Activated naive CD4-positive, alpha-beta T cell treated with anti-CD3 and anti-CD28 coated beads, Interleukin-2, amount 10 ng/mL, durations not matched to agents 7 days and 5 days (primary cell): ENCODE measurements at regions not wholly inside any gene's neighbourhood (a gene's known extent, or its start where the extent isn't known, plus 50 kb on each side); places are given as distances from the start of the nearest gene placed in this dataset.
"Not testable (repeated sequence)": the region's sequence is repeated elsewhere in the genome, so short reads cannot be mapped to it uniquely, and the experiment has no call there.

ENCODE experiments used
- CTCF ChIA-PET: fragments of 350-600 bp; sonication (Branson Sonifier 250); formaldehyde crosslinking; loops from one replicate; lab custom pipeline; 2021; ENCODE audit warnings: antibody characterized with exemption; lab: Charles Lee
- DNase-seq: peaks from one replicate; pipeline ENCODE4 v3.0.0-alpha.2; 2020
- H3K27ac Mint-ChIP-seq: one replicate; pipeline ENCODE4 v1.8.0; 2021; ENCODE audit warnings: mild to moderate bottlenecking, moderate library complexity, mixed read lengths
- H3K27me3 Mint-ChIP-seq: one replicate; pipeline ENCODE4 v1.8.0; 2021; ENCODE audit warnings: mild to moderate bottlenecking, mixed read lengths
- H3K36me3 Mint-ChIP-seq: one replicate; pipeline ENCODE4 v1.8.0; 2021; ENCODE audit warnings: mixed read lengths
- H3K4me1 Mint-ChIP-seq: one replicate; pipeline ENCODE4 v1.8.0; 2021; ENCODE audit warnings: mixed read lengths
- H3K4me3 Mint-ChIP-seq: one replicate; pipeline ENCODE4 v1.8.0; 2021; ENCODE audit warnings: mild to moderate bottlenecking, moderate library complexity, mixed read lengths
- H3K9me3 Mint-ChIP-seq: one replicate; pipeline ENCODE4 v1.8.0; 2021; ENCODE audit warnings: mixed read lengths

DNA sequence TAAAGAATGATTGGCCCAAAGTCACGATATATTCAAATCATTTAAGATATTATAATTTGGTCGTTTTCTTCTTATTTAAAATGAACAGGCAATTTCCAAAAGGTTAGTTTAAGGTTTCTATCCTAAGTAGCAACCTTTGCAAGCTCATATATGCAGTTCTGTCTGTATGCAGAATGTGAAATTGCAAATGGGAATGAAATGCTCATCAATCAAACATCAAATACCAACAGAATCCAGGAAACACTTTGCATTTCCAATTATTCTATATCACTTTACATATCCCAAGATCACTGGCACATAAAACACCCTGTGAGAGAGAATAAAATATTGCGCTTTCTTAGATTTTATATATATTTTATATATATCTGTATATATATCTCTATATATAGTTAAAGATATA, 237.3 kb downstream of the NRIP1 start:
- Mint-ChIP-seq H3K9me3 (no peaks in the 10 kb centered on the region), H3K4me3 (no peak overlapping the region), H3K4me1 (no peaks in the 10 kb centered on the region), H3K36me3 (no peaks in the 10 kb centered on the region), H3K27me3 (no peaks in the 10 kb centered on the region), H3K27ac (no peak overlapping the region)
- CTCF ChIA-PET, result no interaction called here
- no peak for DNase-seq

DNA sequence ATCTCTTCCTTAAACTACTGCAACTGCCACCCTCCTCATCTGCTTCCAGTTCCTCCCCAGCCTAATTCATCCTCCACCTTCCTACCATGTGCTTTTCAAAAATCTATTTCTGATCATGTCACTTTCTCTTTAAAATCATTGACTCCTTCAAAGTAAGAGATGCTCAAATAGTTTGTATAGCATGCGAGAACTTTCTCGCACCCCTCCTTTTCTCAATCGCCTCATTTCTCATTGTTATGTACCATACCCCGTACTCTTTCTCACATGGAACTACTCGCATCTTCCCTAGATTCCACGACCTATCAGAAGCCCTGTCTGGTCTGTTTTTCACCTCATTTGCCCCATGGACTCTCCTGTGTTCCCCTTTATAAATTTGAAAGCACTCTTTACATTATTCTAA, 238.2 kb downstream of the NRIP1 start:
- no peaks in the 10 kb centered on the region for H3K27me3 Mint-ChIP-seq
- DNase-seq, result no peak
- CTCF ChIA-PET, result no interaction called here
- H3K36me3 Mint-ChIP-seq, result no peaks in the 10 kb centered on the region
- H3K4me3 Mint-ChIP-seq, result no peak overlapping the region
- H3K4me1 Mint-ChIP-seq, result no peaks in the 10 kb centered on the region
- H3K9me3 Mint-ChIP-seq, result no peaks in the 10 kb centered on the region
- no peak overlapping the region for H3K27ac Mint-ChIP-seq

DNA sequence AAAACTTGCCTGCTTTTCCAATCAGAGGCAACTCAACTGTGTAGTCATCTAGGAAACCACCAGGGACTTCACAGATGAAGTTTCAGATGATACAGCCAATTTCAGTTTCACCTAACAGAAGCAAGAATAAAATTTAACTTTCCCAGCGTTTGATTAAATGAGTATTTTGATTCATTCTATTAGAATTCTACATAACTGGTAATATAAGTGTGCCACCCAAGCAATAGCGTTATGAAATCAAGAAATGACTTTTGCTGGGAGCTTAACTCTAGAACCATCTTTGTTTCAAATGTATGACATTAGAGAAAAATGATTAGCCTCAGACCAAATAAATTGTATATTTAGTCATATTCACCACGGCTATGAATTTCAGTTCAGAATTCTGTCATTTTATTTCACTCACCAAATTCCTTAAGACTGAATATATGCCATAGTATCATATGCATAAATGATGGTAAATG, 239.3 kb downstream of the NRIP1 start:
- no peaks in the 10 kb centered on the region for H3K9me3 Mint-ChIP-seq
- no peaks in the 10 kb centered on the region for H3K27me3 Mint-ChIP-seq
- H3K36me3 Mint-ChIP-seq, result no peaks in the 10 kb centered on the region
- H3K4me1 Mint-ChIP-seq, result no peaks in the 10 kb centered on the region
- H3K27ac Mint-ChIP-seq, result no peak overlapping the region
- no peak for DNase-seq
- H3K4me3 Mint-ChIP-seq, result no peak overlapping the region
- CTCF ChIA-PET, result no interaction called here

DNA sequence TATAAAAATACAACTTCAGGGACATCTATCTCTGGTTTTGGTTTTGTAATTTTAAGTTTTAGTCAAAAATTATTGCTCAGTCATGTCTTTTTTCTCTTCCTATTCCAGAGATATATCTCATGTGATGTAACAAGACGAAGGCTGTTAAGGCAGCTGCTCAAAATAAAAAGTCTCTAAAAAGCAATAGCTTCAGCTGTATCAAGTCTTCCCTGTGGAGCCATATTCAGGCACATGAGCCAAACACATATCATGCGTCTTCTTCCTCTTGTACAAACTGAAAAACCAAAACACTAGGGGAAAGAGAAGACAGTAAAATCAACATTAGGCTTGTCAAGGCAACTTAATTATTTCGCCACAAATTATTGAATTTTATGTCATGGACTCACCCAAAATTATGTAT, 240.7 kb downstream of the NRIP1 start:
- CTCF ChIA-PET, result no interaction called here
- H3K27ac Mint-ChIP-seq, result no peak overlapping the region
- no peaks in the 10 kb centered on the region for H3K4me1 Mint-ChIP-seq
- H3K4me3 Mint-ChIP-seq, result no peak overlapping the region
- no peak for DNase-seq
- no peaks in the 10 kb centered on the region for H3K27me3 Mint-ChIP-seq
- no peaks in the 10 kb centered on the region for H3K36me3 Mint-ChIP-seq
- H3K9me3 Mint-ChIP-seq, result no peaks in the 10 kb centered on the region

DNA sequence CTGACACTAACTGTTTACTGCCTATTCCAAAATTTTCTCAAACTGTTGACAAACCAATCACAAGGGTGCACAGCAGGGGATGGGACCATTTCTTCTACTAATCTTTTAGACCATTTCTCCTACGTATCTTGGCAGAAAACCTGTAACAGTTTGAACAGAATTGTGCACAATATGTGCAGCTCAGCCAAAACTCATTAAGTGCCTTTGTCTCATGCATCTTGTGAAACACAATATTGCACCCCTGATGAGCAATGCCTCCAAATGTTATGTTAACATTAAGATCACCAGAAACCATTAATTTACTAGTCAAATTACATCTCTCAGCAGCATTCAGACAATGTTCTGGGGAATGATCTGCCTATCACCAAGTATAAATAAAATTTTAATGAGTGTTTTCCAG, 247.5 kb downstream of the NRIP1 start:
- CTCF ChIA-PET, result interaction anchor here (0.6 kb wide), 1 partner anchor 11 kb away, joined by 3 read pairs; no protein-coding TSS in a partner anchor
- H3K27me3 Mint-ChIP-seq, result no peaks in the 10 kb centered on the region
- H3K9me3 Mint-ChIP-seq, result no peaks in the 10 kb centered on the region
- H3K4me3 Mint-ChIP-seq, result no peak overlapping the region
- DNase-seq, result no peak
- H3K4me1 Mint-ChIP-seq, result peaks cover 2% of the 10 kb centered on the region
- no peak overlapping the region for H3K27ac Mint-ChIP-seq
- no peaks in the 10 kb centered on the region for H3K36me3 Mint-ChIP-seq

DNA sequence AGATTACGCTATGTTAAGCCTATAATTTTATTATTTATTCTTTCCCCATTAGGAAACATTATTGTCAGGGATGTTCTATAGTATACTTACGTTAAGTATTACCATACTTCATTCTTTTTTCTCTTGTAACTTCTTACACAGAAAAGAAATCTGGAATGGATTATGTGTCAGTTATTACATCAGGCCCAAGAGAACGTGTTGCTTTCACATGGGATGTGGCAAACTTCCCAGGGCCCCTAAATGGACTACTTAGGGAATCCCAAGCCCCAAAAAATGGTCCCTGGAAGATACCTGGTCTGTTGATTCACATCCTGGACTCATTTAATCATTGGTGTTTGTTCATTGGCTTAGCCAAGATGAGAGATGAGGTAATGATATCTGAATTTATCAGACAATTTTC, 249.8 kb downstream of the NRIP1 start:
- Mint-ChIP-seq H3K27me3 (no peaks in the 10 kb centered on the region), H3K27ac (no peak overlapping the region), H3K4me1 (peaks cover 2% of the 10 kb centered on the region), H3K9me3 (peaks cover 6% of the 10 kb centered on the region), H3K4me3 (no peak overlapping the region), H3K36me3 (no peaks in the 10 kb centered on the region)
- CTCF ChIA-PET, result no interaction called here
- DNase-seq, result no peak

DNA sequence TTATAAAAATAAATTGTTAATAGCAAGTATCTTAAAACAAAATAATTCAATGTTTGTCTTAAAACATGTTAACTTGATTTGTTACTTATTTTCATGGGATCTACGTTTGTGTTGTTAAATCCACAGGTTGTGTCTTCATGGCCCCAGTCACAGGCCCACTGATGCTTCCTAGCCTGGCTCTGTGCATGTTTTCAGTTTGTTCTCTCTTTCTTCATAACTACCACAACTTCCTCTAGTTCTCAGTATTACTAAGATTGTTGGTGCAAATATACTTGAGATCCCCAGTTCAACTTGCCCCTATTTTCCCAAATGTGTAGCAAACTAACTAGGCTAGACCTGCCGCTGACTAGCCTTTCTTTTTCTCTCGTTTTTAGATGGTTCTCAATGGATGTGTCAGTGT, 250.5 kb downstream of the NRIP1 start:
- CTCF ChIA-PET, result no interaction called here
- H3K4me3 Mint-ChIP-seq, result no peak overlapping the region
- H3K27ac Mint-ChIP-seq, result no peak overlapping the region
- H3K36me3 Mint-ChIP-seq, result no peaks in the 10 kb centered on the region
- no peak for DNase-seq
- peaks cover 6% of the 10 kb centered on the region for H3K9me3 Mint-ChIP-seq
- H3K27me3 Mint-ChIP-seq, result no peaks in the 10 kb centered on the region
- H3K4me1 Mint-ChIP-seq, result peaks cover 2% of the 10 kb centered on the region

DNA sequence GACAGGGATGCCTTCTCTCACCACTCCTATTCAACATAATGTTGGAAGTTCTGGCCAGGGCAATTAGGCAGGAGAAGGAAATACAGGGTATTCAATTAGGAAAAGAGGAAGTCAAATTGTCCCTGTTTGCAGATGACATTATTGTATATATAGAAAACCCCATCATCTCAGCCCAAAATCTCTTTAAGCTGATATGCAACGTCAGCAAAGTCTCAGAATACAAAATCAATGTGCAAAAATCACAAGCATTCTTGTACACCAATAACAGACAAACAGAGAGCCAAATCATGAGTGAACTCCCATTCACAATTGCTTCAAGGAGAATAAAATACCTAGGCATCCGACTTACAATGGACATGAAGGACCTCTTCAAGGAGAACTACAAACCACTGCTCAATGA, 258.1 kb upstream of the SAMSN1 start:
- H3K4me3 Mint-ChIP-seq, H3K9me3 Mint-ChIP-seq, DNase-seq, CTCF ChIA-PET, H3K36me3 Mint-ChIP-seq, H3K4me1 Mint-ChIP-seq, H3K27ac Mint-ChIP-seq, H3K27me3 Mint-ChIP-seq: not testable (repeated sequence)

DNA sequence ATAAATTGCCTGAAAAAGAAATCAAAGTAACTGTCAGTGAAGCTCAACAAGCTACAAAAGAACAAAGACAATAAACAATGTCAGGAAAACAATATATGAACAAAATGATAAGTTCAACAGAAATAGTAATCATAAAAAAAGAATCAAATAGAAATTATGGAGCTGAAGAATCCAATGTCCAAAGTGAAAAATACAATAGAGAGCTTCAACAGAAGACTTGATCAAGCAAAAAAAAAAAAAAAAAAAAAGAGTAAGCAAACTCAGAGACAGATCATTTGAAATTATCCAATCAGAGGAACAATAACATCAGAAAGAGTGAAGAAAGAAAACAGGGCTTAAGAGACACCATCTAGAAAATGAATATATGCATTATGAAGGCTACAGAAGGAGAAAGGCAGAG, 251.4 kb upstream of the SAMSN1 start:
- Mint-ChIP-seq H3K4me3 (no peak overlapping the region), H3K9me3 (peaks cover 19% of the 10 kb centered on the region), H3K4me1 (no peaks in the 10 kb centered on the region), H3K27me3 (no peaks in the 10 kb centered on the region), H3K27ac (no peak overlapping the region), H3K36me3 (no peaks in the 10 kb centered on the region)
- no peak for DNase-seq
- CTCF ChIA-PET, result no interaction called here

DNA sequence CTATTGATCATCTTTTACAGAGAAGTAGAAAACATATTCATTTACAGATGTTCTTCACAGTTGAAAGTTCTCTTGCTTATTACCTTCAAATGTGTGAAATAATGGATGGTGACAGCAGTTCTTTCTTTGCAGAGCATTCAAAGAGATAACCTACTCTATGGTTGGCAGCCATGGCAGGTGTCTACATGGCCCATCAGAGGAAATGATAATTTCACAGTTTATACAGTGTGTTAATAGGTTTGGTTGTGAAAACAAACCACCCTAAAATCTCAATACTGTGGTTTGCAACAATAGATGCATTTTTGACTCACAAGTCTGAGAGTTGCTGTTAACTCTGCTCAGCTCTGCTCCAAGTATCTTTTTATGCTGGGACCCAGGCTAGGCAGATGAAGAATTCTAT, 241.2 kb upstream of the SAMSN1 start:
- H3K27me3 Mint-ChIP-seq, result no peaks in the 10 kb centered on the region
- H3K27ac Mint-ChIP-seq, result no peak overlapping the region
- H3K4me3 Mint-ChIP-seq, result no peak overlapping the region
- DNase-seq, result no peak
- CTCF ChIA-PET, result no interaction called here
- no peaks in the 10 kb centered on the region for H3K9me3 Mint-ChIP-seq
- H3K36me3 Mint-ChIP-seq, result no peaks in the 10 kb centered on the region
- H3K4me1 Mint-ChIP-seq, result no peaks in the 10 kb centered on the region

DNA sequence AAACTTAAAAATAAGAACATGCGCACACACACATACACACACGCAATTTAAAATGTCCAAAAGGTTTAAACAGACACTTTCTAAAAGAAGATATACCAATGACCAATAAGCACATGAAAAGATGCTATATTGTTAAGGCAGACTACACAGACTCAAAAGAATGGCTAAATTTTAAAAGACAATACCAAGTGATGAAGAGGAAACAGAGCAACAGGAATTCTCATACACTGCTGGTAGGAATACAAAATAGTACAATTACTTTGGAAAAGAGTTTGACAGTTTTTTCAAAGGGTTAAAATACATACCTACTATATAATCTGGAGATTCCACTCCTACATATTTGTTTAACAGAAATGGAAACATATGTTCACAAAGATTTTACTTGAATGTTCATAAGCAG, 239.6 kb upstream of the SAMSN1 start:
- no peak for DNase-seq
- H3K27me3 Mint-ChIP-seq, result no peaks in the 10 kb centered on the region
- CTCF ChIA-PET, result no interaction called here
- H3K4me1 Mint-ChIP-seq, result no peaks in the 10 kb centered on the region
- no peak overlapping the region for H3K27ac Mint-ChIP-seq
- no peak overlapping the region for H3K4me3 Mint-ChIP-seq
- peaks cover 3% of the 10 kb centered on the region for H3K9me3 Mint-ChIP-seq
- H3K36me3 Mint-ChIP-seq, result no peaks in the 10 kb centered on the region

DNA sequence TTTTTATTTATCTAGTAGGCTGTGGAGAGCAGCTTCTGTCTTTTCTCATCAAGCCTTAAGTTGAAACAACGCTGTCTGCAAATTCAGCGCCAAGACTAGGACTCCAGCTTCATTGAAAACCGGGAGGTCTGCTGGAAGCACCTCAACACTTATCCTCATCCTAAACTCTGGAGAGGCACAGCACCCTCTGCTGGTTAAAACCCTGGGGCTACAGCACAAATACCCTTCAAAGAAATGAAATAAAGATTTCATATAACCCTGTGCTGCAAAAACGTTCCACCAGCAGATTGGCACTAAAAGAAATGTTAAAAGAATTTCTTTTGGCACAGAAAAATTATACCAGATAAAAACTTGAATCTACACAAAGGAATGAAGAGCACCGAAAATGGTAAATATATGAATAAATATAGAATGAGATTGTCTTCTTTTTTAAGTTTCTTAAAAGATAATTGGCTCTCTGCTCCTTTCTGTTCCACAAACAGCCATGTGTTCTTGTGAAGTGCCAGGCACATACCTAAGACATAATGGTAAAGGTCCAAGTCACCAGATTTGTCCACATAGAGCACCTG, 227.7 kb upstream of the SAMSN1 start:
- Mint-ChIP-seq H3K4me1 (no peaks in the 10 kb centered on the region), H3K36me3 (no peaks in the 10 kb centered on the region), H3K27me3 (peaks cover 4% of the 10 kb centered on the region), H3K9me3 (no peaks in the 10 kb centered on the region), H3K27ac (no peak overlapping the region), H3K4me3 (no peak overlapping the region)
- CTCF ChIA-PET, result interaction anchor here (0.7 to 1.6 kb wide), 7 partner anchors 11 to 392 kb away, joined by 3 to 9 read pairs (median 3); no protein-coding TSS in a partner anchor
- DNase-seq, result peak; percentile 72

DNA sequence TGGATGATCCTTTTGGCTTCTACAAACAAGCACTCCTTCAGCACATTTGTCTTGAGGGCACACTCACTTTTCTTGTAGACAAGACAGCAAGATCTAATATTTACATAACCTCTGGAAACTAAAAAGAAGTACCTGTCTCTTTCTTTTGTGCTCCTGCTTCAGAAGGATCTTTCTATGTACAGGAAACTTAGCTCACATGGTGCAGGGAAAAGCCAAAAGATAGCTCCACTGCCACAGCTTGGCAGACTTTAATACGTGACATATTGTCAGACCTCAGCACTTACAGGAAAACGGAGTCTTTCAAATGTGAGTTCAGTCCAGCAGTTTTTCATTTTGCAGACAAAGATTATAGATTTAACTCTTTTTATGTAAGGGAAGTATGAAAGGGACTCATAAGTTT, 225.5 kb upstream of the SAMSN1 start:
- H3K4me1 Mint-ChIP-seq, result no peaks in the 10 kb centered on the region
- CTCF ChIA-PET, result interaction anchor here (0.8 to 1.0 kb wide), 3 partner anchors 18 to 332 kb away, joined by 3 to 5 read pairs (median 5); no protein-coding TSS in a partner anchor
- H3K9me3 Mint-ChIP-seq, result no peaks in the 10 kb centered on the region
- H3K27me3 Mint-ChIP-seq, result peaks cover 4% of the 10 kb centered on the region
- H3K27ac Mint-ChIP-seq, result no peak overlapping the region
- DNase-seq, result no peak
- no peaks in the 10 kb centered on the region for H3K36me3 Mint-ChIP-seq
- H3K4me3 Mint-ChIP-seq, result no peak overlapping the region

DNA sequence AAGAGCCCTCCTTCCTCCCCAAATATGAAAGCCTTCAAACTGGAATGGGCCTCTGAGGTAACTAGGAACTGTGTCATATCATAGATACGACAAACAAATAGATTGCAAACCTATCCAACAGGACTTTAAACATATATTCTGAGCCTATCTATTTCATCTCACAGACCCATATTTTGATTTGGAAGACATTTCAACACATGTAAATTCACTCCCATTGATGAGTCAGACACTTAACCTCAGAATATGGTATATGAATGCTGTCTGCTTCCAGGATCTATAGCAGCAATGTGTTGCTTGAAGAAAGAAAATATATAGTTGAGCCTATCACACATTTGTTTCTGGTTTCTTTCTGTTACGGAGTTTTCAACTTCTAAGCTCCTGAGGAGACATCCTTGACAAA, 221.9 kb upstream of the SAMSN1 start:
- CTCF ChIA-PET, result interaction anchor here (1.0 kb wide), 1 partner anchor 375 kb away, joined by 3 read pairs; no protein-coding TSS in a partner anchor
- H3K4me3 Mint-ChIP-seq, result no peak overlapping the region
- no peaks in the 10 kb centered on the region for H3K27me3 Mint-ChIP-seq
- H3K27ac Mint-ChIP-seq, result no peak overlapping the region
- no peaks in the 10 kb centered on the region for H3K36me3 Mint-ChIP-seq
- H3K9me3 Mint-ChIP-seq, result peaks cover 1% of the 10 kb centered on the region
- no peaks in the 10 kb centered on the region for H3K4me1 Mint-ChIP-seq
- DNase-seq, result no peak

DNA sequence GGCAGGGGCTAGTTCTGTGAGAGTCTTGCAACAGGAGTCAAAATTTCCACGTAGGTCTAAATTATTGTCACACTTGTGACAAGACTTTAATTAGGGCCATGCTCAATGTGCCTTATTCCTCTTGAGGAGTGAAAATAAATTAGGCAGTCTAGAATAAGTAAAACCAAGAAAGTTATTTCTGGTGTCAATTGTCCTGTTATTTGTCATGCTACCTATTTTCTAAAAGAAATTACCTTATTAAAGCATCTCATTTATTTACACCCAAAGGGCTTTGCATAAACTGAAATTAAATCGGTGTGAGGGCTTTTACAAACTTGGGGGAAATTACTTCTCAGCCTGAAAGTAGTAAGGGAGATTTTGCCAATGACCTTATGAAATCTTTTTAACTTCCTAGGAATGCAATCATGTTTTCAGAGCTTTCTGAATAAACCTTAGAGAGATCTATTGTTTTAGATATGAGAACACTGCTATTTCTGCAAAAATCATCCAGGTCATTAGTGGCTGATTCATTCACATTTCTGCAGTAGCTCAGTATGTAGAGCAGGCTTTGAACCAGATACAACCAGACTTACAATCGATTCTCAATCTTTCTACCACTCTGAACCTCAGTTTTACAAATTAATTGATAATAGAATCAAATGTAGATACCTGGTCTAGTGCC, 221.2 kb upstream of the SAMSN1 start:
- no peaks in the 10 kb centered on the region for H3K27me3 Mint-ChIP-seq
- peaks cover 1% of the 10 kb centered on the region for H3K4me1 Mint-ChIP-seq
- peaks cover 1% of the 10 kb centered on the region for H3K9me3 Mint-ChIP-seq
- CTCF ChIA-PET, result no interaction called here
- H3K27ac Mint-ChIP-seq, result no peak overlapping the region
- no peaks in the 10 kb centered on the region for H3K36me3 Mint-ChIP-seq
- no peak for DNase-seq
- no peak overlapping the region for H3K4me3 Mint-ChIP-seq
